Activated B cell treated with CpG ODN at 0.5 μM for 24 hours (primary cell): ENCODE measurements at regions not wholly inside any gene's neighbourhood (a gene's known extent, or its start where the extent isn't known, plus 50 kb on each side); places are given as distances from the start of the nearest gene placed in this dataset.

Experiments used
- ATAC-seq: fragments of 200-7000 bp; cut with Tn5 transposase; one replicate; pipeline ENCODE4 v1.10.0; 2021; ENCODE audit warnings: low read depth, mild to moderate bottlenecking, moderate library complexity
- CTCF ChIA-PET: fragments of 350-600 bp; sonication (Branson Sonifier 250); formaldehyde crosslinking; loops from one replicate; lab custom pipeline; 2021; ENCODE audit warnings: antibody characterized with exemption; lab: Charles Lee
- POLR2A ChIA-PET: fragments of 350-600 bp; sonication (Branson Sonifier 250); formaldehyde crosslinking; loops from one replicate; lab custom pipeline; 2021; ENCODE audit warnings: antibody characterized with exemption; lab: Charles Lee
- DNase-seq: peaks from one replicate; pipeline ENCODE4 v3.0.0; 2022
- H3K27ac Mint-ChIP-seq: one replicate; pipeline ENCODE4 v1.8.0; 2020; ENCODE audit warnings: mixed read lengths
- H3K27me3 Mint-ChIP-seq: one replicate; pipeline ENCODE4 v1.8.0; 2021; ENCODE audit warnings: mixed read lengths
- H3K36me3 Mint-ChIP-seq: one replicate; pipeline ENCODE4 v1.8.0; 2021; ENCODE audit warnings: low read depth, mixed read lengths
- H3K4me1 Mint-ChIP-seq: one replicate; pipeline ENCODE4 v1.8.0; 2021; ENCODE audit warnings: mixed read lengths
- H3K4me3 Mint-ChIP-seq: one replicate; pipeline ENCODE4 v1.8.0; 2020; ENCODE audit warnings: mild to moderate bottlenecking, mixed read lengths
- H3K9me3 Mint-ChIP-seq: one replicate; pipeline ENCODE4 v1.8.0; 2020; ENCODE audit warnings: mixed read lengths
- CTCF ChIP-seq: fragments of 200-600 bp; IDR thresholded peaks from one replicate; pipeline ENCODE4 v1.8.0; 2022; ENCODE audit warnings: antibody characterized with exemption, mild to moderate bottlenecking
- intact Hi-C: fragments of 100-400 bp; cut with micrococcal nuclease; formaldehyde crosslinking; loops from one replicate; pipeline ENCODE4 v1.15.1; 2024

GRCh38 chr3:98962189-98962930 lies 60.9 kb upstream of the DCBLD2 start:
- ChIA-PET POLR2A (no interaction called here), CTCF (no interaction called here)
- DNase-seq (no peak), ATAC-seq (no peak)
- H3K4me1 Mint-ChIP-seq, result no peaks in the 10 kb centered on the region
- intact Hi-C loops, result no loop called here
- TF ChIP-seq CTCF, result no peak
- H3K27me3 Mint-ChIP-seq, result no peaks in the 10 kb centered on the region
- H3K36me3 Mint-ChIP-seq, result no peaks in the 10 kb centered on the region
- no peaks in the 10 kb centered on the region for H3K9me3 Mint-ChIP-seq
- H3K27ac Mint-ChIP-seq, result no peak overlapping the region
- no peak overlapping the region for H3K4me3 Mint-ChIP-seq

- Mint-ChIP-seq H3K4me3 (no peak overlapping the region), H3K9me3 (no peaks in the 10 kb centered on the region), H3K27ac (no peak overlapping the region), H3K4me1 (no peaks in the 10 kb centered on the region), H3K36me3 (no peaks in the 10 kb centered on the region), H3K27me3 (no peaks in the 10 kb centered on the region)
- ChIA-PET CTCF (no interaction called here), POLR2A (no interaction called here)
- intact Hi-C loops, result no loop called here
- DNase-seq (no peak), ATAC-seq (no peak)
- TF ChIP-seq CTCF, result no peak
Observed at GRCh38 chr3:98961161-98962155, 60.0 kb upstream of the DCBLD2 start.

GRCh38 chr3:98957681-98958080 lies 56.2 kb upstream of the DCBLD2 start:
- H3K4me1 Mint-ChIP-seq, result no peaks in the 10 kb centered on the region
- TF ChIP-seq CTCF, result no peak
- no peaks in the 10 kb centered on the region for H3K9me3 Mint-ChIP-seq
- intact Hi-C loops, result no loop called here
- ChIA-PET CTCF (no interaction called here), POLR2A (no interaction called here)
- no peaks in the 10 kb centered on the region for H3K27me3 Mint-ChIP-seq
- no peaks in the 10 kb centered on the region for H3K36me3 Mint-ChIP-seq
- no peak for ATAC-seq
- no peak overlapping the region for H3K4me3 Mint-ChIP-seq
- no peak for DNase-seq
- H3K27ac Mint-ChIP-seq, result no peak overlapping the region

GRCh38 chr3:98956008-98956407 lies 54.5 kb upstream of the DCBLD2 start:
- Mint-ChIP-seq H3K4me1 (no peaks in the 10 kb centered on the region), H3K27me3 (no peaks in the 10 kb centered on the region), H3K36me3 (no peaks in the 10 kb centered on the region), H3K4me3 (no peak overlapping the region), H3K27ac (no peak overlapping the region), H3K9me3 (no peaks in the 10 kb centered on the region)
- DNase-seq (no peak), ATAC-seq (no peak)
- CTCF ChIA-PET, result no interaction called here
- POLR2A ChIA-PET, result no interaction called here
- intact Hi-C loops, result no loop called here
- no peak for TF ChIP-seq CTCF
